Activated gamma-delta T cell treated with Interleukin-2 at 50 U/mL for 16 hours (primary cell): ENCODE measurements at regions not wholly inside any gene's neighbourhood (a gene's known extent, or its start where the extent isn't known, plus 50 kb on each side); places are given as distances from the start of the nearest gene placed in this dataset.
"Not testable (repeated sequence)": the region's sequence is repeated elsewhere in the genome, so short reads cannot be mapped to it uniquely, and the experiment has no call there.

Experiments
- DNase-seq: peaks from one replicate; pipeline ENCODE4 v3.0.0-alpha.2; 2020

DNA sequence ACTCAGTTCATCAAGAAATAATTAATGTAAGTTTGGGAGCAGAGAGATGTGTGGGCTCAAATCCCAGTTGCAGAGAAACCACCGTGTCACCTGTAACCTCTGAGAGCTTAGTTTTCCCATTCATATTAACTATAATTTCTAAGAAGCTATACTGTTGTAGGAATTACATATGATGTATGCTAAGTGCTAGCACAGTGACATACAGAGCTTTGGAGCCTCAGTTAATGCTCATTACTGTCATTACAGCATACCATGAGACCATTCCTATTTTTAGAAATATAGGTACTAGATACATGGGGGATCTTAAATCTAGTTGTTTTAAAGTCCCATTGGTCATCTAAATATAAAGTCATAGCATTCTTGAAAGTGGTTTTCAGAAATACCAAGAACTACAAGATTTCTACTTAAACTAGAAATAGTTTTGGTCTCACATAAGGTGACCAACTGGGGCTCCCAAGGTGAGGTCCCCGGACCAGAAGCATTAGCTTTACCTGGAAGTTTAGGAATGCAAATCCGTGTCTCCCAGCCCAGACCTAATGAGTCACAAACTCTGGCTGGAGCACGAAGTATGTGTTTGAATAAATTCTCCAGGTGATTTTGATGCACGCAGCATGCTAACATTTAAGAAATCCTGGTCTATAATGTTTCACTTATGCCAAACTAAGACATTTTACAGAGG is 144.6 kb downstream of the LACC1 start:
- DNase-seq = no peak

DNA sequence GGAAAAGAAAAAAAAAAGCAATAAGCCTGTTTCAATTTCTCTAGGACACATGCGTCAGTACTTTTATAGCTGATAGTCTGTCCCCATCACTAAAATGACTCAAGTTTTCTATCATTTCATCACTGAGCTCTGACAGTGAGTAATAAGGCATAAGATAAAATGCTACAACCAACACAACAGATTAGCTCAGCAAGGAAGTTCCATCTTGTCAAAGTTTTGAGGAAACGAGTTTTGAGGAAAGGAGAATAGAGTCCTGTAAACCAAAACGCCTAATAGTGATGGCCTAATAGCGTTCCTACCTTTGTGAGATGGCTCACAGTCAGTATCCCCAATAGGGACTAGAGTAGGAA is 145.1 kb downstream of the LACC1 start:
- no peak for DNase-seq

DNA sequence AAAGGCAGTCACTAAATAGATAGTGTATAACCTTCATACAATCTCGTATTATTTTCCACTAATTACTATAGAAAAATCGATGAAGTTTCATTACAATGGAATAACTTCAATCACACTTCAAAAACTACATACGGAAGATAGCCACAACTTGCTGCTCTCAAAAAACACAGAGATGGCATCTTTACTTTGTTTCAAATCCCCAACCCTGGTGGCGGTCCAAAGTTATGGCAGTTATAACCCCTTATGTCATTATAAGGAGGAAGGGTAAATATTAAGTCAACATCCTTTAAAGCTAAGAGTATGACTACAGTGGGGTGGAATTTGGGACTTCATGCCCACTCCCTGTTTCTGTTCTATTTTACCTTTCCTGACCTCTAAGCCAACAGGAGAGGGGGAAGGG is 146.5 kb downstream of the LACC1 start:
- DNase-seq = no peak

GRCh38 chr13:44028734-44029133 is 149.0 kb downstream of the LACC1 start:
- no peak for DNase-seq

DNA sequence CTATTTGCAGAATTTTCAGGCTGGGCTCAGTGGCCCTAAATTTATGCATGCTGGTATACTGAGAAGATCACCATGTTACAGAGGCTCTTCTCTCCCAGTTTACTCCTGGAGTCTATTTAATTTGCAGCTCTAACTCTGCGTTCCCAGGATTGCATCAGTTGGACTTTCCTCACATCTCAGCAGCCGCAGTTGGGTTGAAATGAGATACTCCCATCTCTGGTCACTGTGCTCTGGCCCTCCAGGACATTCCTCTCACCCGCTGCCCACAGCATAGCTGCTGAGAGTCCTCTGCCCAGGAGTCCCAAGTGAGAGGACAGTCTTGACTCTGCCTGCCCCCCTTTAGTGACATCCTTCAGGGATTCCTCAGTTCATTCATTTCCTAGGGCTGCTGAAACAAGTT is 150.9 kb downstream of the LACC1 start:
- no peak for DNase-seq

GRCh38 chr13:44031555-44031954 is 151.9 kb downstream of the LACC1 start:
- DNase-seq = no peak

DNA sequence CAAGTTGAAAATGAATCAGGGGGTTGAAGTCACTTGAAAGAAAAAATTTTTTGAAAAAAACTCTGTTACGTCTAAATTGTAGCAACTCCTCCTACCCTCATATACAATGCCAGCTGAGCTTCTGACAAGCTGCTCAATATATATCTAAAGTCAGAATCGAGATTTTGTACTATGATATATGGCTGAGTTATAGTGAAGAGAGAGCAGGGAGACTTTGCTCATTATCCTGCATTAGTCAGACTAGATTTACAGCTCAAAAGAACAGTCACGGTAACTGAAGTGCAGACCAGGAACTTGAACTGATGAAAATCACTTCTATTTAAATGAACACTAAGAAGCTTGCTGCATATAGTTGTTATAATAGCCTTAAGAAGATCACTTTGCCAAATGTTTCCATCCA is 153.1 kb downstream of the LACC1 start:
- DNase-seq = no peak

- DNase-seq = no peak
Observed at GRCh38 chr13:44035400-44035799, 155.7 kb downstream of the LACC1 start.

- DNase-seq = no peak
Observed at GRCh38 chr13:44040070-44040817, 160.5 kb downstream of the LACC1 start.

GRCh38 chr13:44040818-44041100 is 161.1 kb downstream of the LACC1 start:
- no peak for DNase-seq

DNA sequence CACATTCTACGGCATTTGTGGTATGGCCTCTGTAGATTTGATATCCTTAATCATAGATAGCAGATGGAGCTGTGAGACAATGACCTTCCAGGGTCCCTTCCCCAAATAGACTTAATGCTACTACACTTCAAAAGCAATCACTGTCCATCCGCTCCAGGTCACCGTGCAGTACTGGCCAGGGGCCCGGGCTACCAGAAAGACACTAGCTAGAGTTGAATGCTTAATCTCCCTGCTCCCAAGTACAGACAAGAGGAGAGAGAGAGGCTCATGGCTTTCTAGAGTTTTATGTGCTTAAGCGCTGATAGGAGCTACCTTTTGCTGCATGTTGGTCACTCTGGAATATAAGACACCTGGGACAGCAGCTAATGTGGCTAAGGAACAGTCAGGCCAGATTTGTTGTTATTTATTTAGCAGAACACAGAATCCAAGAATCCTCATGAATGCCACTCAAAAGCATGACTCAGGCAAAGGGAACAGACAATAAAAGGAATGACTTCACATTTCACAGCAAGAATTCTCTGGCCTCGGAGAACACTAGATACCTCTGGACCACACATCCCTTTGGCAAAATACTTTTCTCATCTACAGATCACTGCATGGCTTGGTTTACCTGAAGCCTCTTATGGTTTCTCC is 165.0 kb downstream of the LACC1 start:
- no peak for DNase-seq

DNA sequence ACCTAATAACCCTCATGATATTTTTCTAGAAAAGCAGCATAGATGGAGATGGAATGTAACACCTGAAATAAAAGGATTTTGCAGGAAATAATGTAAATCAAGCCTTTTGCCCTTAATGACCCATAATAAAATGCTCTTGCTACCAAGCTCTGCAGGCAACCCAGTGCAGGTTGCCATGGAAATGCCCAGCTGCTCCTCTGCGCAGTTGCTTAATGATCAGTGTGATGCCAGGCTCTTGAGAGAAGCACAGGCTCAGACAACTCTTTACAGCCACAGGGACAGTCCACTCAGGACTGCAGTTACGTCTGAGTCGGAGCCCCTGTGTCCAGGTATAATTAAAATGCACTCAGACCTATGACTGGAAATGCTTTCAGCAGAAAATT is 165.5 kb downstream of the LACC1 start:
- DNase-seq = no peak

DNA sequence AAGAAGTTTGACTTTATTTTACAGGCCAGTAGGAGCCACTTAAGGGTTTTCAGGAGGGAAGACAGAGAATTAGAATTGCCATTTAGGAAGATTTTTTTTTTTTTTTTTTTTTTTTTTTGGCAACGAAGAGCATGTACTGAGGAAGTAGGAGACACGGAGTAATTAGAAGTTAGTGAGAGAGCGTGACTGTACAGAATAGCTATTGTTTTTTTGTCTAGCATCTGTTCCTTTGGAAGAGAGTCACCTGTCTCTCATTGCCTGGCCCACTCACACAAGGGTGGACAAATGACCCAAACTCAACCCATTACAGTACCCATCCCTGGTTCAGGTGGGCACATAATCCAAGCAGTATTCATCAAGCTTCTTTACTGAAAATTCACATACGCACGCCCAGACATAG is 166.7 kb downstream of the LACC1 start:
- DNase-seq = no peak

DNA sequence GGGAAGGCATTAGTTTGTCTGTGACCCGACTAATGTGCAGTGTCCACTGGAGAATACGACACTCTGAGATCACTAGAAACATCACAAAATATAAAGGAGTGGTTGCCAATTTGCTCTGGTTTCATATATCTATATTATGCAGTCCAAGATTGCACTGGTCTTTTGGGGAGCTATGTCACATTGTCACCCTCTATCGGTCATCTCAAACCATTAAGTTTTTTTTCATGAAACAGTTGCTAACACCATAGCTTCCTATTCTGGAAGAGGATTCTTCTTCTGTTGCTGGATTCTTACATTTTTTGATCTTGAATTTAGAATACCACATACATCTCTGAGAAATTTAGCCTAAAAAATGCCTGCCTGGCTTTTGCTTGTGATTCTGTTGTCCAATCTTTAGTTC is 168.6 kb downstream of the LACC1 start:
- DNase-seq = no peak

- DNase-seq = no peak
Observed at GRCh38 chr13:44049081-44049945, 169.6 kb downstream of the LACC1 start.

GRCh38 chr13:44050450-44051063 is 170.9 kb downstream of the LACC1 start:
- DNase-seq = no peak

- DNase-seq = no peak
Observed at GRCh38 chr13:44051405-44051804, 171.7 kb downstream of the LACC1 start.

DNA sequence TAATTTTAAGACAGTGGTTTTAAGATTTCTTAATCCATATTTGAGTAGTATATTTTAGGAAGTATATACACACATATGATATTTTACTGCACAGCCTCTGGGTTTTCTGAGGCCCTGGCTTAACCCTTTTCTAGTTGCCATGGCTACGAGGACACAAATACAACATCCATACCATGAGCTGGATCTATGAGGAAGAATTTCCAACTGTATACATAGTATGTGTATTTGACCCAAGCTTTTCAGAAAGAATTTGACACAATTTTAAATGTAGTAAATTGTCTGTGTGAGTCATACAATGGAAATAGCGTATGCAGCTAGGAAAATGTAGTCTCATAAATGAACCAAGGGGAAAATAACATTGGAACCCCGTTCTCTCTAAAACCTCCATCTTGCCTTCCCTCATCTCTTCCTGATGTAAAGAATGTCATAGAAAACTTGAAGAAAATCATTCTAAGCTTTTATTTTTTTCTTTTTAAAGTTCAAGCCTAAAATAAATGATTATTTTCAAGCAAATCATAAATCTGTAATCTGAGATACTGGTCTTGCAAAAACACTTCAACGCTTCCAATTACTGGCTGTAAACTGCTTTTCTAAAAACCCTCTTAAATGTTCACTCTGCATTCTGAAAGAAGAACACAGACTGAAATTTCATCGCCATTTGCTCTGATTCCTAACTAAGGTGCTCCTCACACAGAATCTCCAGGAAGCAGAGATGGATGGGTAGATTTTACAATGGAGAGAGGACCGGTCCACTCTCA is 172.4 kb downstream of the LACC1 start:
- no peak for DNase-seq

DNA sequence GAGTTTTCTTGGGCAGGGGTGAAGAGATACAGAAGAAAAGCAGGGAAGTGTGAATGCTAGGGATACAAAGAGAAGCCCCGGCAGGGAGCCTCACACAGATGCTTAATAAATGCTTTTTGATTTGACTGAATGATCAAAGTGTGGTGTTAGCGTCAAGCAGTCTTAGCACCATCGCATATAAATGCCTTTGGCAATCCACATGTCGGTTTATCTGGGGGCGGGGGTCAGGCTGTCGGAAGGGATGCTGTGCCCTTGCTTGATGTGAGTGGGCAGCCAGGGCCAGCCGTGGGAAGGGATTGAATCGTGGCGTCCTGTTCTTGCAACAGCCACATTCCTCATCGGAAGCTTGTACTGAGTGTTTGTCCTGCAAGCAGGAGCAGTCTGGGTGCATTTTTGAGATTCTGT is 173.1 kb downstream of the LACC1 start:
- no peak for DNase-seq

DNA sequence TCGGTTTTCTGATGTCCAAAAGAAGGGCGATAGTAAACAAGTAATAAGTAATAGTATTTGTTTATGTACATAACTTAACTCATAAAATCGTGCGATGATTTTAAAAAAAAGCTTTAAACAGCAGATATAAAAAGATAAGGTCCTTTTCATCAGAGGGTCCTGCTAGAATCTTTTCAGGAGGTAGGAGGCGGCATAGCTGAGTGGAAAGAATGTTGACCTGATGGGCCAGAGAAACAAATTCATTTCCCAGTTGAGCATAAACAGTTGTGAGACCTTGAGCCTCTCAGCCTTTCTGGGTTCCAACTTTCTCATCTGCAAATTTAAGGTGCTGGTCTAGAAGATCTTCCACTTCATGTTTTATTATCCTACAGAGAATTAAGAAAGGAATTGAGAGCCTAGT is 173.5 kb downstream of the LACC1 start:
- DNase-seq = no peak

DNA sequence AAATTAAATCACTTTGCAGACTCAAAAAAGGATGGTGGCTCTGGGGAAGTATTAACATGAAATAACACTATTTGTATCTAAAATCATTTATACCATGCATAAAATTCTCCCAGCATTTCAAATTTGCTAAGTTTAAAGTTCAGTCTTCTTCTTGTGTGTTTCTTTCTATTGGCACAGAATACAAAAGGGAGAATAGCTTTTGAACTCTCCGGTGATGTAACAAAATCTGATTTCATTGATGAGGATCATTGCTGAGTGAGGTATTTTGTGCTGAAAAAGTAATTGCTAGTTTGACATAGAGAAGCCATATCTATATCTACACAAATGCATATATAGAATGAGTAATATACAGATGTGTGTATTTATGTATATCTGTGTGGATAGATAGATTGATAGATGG is 174.8 kb downstream of the LACC1 start:
- no peak for DNase-seq

GRCh38 chr13:44055681-44056080 is 176.0 kb downstream of the LACC1 start:
- not testable (repeated sequence) for DNase-seq
